ES-I3 (cell line): ENCODE measurements at regions not wholly inside any gene's neighbourhood (a gene's known extent, or its start where the extent isn't known, plus 50 kb on each side); places are given as distances from the start of the nearest gene placed in this dataset.

Experiments
- H3K36me3 ChIP-seq: 2 replicates; pipeline ENCODE4 v1.6.1; 2013; ENCODE audit warnings: mild to moderate bottlenecking, low read length, control low read depth, moderate library complexity; ENCODE audit not compliant: insufficient read depth
- H3K4me1 ChIP-seq: 2 replicates; pipeline ENCODE4 v1.6.1; 2013; ENCODE audit warnings: mild to moderate bottlenecking, control low read depth, low read length; ENCODE audit not compliant: insufficient read depth
- H3K9ac ChIP-seq: 2 replicates; pipeline ENCODE4 v1.6.1; 2013; ENCODE audit warnings: low read depth, mild to moderate bottlenecking, low read length, moderate library complexity
- H3K9me3 ChIP-seq: 2 replicates; pipeline ENCODE4 v1.6.1; 2013; ENCODE audit warnings: mild to moderate bottlenecking, low read length, moderate library complexity; ENCODE audit not compliant: control insufficient read depth, insufficient read depth

- H3K9me3 ChIP-seq, result no peaks in the 10 kb centered on the region
- no peaks in the 10 kb centered on the region for H3K4me1 ChIP-seq
- H3K36me3 ChIP-seq, result no peaks in the 10 kb centered on the region
- H3K9ac ChIP-seq, result no peak overlapping the region
These were observed 116.8 kb upstream of the PFKP start for GRCh38 chr10:2950546-2950945.

GRCh38 chr10:2949948-2950354, 117.4 kb upstream of the PFKP start:
- Histone ChIP-seq H3K36me3 (no peaks in the 10 kb centered on the region), H3K9me3 (no peaks in the 10 kb centered on the region), H3K4me1 (no peaks in the 10 kb centered on the region), H3K9ac (no peak overlapping the region)

- no peak overlapping the region for H3K9ac ChIP-seq
- no peaks in the 10 kb centered on the region for H3K9me3 ChIP-seq
- no peaks in the 10 kb centered on the region for H3K36me3 ChIP-seq
- H3K4me1 ChIP-seq, result no peaks in the 10 kb centered on the region
These were observed 118.0 kb upstream of the PFKP start for GRCh38 chr10:2949221-2949947.

GRCh38 chr10:2948127-2948854, 119.1 kb upstream of the PFKP start:
- Histone ChIP-seq H3K9me3 (no peaks in the 10 kb centered on the region), H3K36me3 (no peaks in the 10 kb centered on the region), H3K4me1 (no peaks in the 10 kb centered on the region), H3K9ac (no peak overlapping the region)

- no peak overlapping the region for H3K9ac ChIP-seq
- H3K9me3 ChIP-seq, result no peaks in the 10 kb centered on the region
- H3K4me1 ChIP-seq, result no peaks in the 10 kb centered on the region
- H3K36me3 ChIP-seq, result no peaks in the 10 kb centered on the region
These were observed 122.6 kb upstream of the PFKP start for GRCh38 chr10:2944788-2945187.

GRCh38 chr10:2943932-2944614, 123.3 kb upstream of the PFKP start:
- H3K9me3 ChIP-seq, result no peaks in the 10 kb centered on the region
- no peak overlapping the region for H3K9ac ChIP-seq
- H3K36me3 ChIP-seq, result no peaks in the 10 kb centered on the region
- no peaks in the 10 kb centered on the region for H3K4me1 ChIP-seq

GRCh38 chr10:2942938-2943337, 124.4 kb upstream of the PFKP start:
- Histone ChIP-seq H3K36me3 (no peaks in the 10 kb centered on the region), H3K4me1 (no peaks in the 10 kb centered on the region), H3K9me3 (no peaks in the 10 kb centered on the region), H3K9ac (no peak overlapping the region)

- Histone ChIP-seq H3K4me1 (peaks cover 4% of the 10 kb centered on the region), H3K9ac (no peak overlapping the region), H3K36me3 (no peaks in the 10 kb centered on the region), H3K9me3 (no peaks in the 10 kb centered on the region)
These were observed 128.5 kb upstream of the PFKP start for GRCh38 chr10:2938869-2939268.

- Histone ChIP-seq H3K36me3 (no peaks in the 10 kb centered on the region), H3K9me3 (no peaks in the 10 kb centered on the region), H3K4me1 (peaks cover 8% of the 10 kb centered on the region), H3K9ac (no peak overlapping the region)
These were observed 130.5 kb upstream of the PFKP start for GRCh38 chr10:2936816-2937215.

GRCh38 chr10:2935647-2936386, 131.5 kb upstream of the PFKP start:
- Histone ChIP-seq H3K36me3 (no peaks in the 10 kb centered on the region), H3K4me1 (peaks cover 8% of the 10 kb centered on the region), H3K9ac (no peak overlapping the region), H3K9me3 (no peaks in the 10 kb centered on the region)

- H3K9ac ChIP-seq, result no peak overlapping the region
These were observed 133.4 kb upstream of the PFKP start for GRCh38 chr10:2933924-2934323.

GRCh38 chr10:2933519-2933918, 133.8 kb upstream of the PFKP start:
- H3K9ac ChIP-seq, result no peak overlapping the region

More at GRCh38 chr10:2933924-2934323, 133.4 kb upstream of the PFKP start:
- Histone ChIP-seq H3K4me1 (peaks cover 19% of the 10 kb centered on the region), H3K36me3 (no peaks in the 10 kb centered on the region), H3K9me3 (no peaks in the 10 kb centered on the region)

GRCh38 chr10:2933071-2933470, 134.3 kb upstream of the PFKP start:
- H3K36me3 ChIP-seq, result no peaks in the 10 kb centered on the region
- H3K9ac ChIP-seq, result no peak overlapping the region
- peaks cover 20% of the 10 kb centered on the region for H3K4me1 ChIP-seq
- H3K9me3 ChIP-seq, result no peaks in the 10 kb centered on the region

More at GRCh38 chr10:2933519-2933918, 133.8 kb upstream of the PFKP start:
- Histone ChIP-seq H3K4me1 (peaks cover 20% of the 10 kb centered on the region), H3K9me3 (no peaks in the 10 kb centered on the region), H3K36me3 (no peaks in the 10 kb centered on the region)
